GM18519 (cell line): ENCODE measurements at regions not wholly inside any gene's neighbourhood (a gene's known extent, or its start where the extent isn't known, plus 50 kb on each side); places are given as distances from the start of the nearest gene placed in this dataset.
"Not testable (repeated sequence)": the region's sequence is repeated elsewhere in the genome, so short reads cannot be mapped to it uniquely, and the experiment has no call there.

Experiments used
- ATAC-seq: cut with Tn5 transposase; IDR thresholded peaks from one replicate; pipeline ENCODE4 v1.9.1; 2021; ENCODE audit warnings: mild to moderate bottlenecking, moderate library complexity; ENCODE audit not compliant: unreplicated experiment, low FRiP score

DNA sequence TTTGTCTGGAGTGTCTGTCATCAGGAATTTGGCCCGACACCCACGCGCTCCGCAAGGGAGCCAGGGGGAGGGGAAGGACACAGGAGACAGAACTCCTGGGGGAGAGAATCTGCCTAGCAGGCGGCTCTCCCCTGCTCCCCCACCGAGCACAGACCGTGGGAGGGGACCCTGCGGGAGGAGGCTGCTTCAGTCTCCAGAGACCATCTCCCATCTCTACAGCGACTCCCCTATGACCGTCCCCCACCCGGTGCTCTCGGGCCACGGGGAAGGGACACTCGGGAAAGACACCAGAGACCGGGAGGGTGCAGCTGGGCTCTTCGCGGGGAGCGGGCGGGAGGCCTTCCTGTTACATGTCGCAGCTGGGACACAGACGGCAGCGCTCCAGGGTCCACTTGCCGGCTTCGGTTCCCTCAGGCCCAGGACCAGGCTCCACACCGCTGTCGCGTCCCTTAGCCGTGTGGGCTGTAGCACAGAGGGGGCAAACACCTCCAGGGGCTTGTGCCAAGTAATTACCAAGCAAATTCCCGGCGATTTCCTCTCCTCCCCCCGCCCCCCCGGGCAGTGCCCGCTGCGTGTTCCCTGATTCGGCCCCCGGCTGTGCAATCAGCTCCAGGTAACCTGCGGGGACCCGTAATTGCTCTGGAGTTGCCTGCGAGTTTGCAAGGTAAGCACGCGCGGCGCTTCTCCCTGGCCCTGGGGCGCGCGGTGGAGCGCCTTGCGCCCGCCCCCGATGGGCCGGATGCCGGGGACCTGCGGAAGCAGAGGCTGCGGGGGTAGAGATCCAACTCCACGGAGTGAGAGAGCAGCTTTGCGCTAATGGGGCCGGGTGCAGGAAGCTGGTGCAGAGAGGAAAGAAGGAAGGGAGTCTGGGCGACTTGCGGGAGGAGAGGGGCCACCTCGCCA lies 155.1 kb upstream of the CADM1 start:
- no peak for ATAC-seq

DNA sequence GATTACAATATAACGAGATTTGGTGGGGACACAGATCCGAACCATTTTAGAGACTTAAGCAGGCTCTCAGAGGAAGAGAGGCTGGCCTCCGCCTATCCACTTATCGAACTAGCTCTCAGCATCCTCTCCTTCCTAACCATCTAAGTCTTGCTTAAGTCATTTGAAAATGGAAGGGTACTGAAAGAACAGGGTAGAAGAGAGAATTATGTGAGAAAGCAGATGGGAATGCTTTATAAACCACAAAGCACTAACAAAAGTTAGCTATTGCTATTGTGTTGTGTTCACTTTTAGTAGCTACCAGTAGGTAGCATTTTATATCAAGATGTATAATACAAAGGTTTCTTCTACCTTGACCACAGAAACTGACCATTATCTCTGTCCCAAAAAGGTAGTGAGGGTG lies 153.4 kb upstream of the CADM1 start:
- no peak for ATAC-seq

DNA sequence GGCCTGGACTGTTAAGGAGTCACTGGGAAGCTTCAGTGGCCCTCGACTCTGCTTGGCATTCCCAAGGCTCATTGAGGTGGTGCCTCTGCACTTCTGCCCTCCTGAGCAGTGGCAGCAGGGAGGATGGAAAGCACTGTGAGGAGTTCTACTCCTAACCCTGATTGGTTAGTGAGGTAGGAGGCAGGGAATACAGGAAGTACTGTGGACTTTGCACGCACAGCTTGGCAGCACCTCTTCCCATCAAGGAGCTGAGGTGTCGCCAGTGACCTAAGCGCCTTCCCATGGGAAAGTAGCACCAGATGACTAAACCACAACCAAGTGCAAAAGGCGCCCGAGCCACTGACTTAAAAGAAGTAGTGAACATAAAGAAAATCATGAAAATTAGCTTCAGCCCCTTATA lies 152.5 kb upstream of the CADM1 start:
- ATAC-seq = no peak

DNA sequence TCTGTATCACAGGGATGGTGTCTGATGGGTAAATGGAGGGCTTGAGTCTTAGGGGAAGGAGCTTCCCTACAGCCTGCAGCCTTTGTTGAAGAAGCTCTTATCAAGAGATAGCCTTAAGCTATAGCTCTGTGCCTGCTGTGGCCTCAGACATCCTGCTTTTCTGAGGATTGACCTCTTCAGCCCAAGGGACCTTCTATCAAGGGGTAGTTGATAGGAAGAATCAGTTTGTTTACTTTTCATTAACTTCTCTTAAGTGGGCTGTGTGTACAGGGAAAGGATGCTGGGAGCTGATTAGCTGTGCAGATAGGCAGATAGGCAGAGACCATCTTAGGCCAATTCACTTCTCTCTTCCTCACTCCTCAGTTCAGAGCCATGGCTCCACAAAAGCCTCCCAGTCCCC lies 151.8 kb upstream of the CADM1 start:
- ATAC-seq = no peak

DNA sequence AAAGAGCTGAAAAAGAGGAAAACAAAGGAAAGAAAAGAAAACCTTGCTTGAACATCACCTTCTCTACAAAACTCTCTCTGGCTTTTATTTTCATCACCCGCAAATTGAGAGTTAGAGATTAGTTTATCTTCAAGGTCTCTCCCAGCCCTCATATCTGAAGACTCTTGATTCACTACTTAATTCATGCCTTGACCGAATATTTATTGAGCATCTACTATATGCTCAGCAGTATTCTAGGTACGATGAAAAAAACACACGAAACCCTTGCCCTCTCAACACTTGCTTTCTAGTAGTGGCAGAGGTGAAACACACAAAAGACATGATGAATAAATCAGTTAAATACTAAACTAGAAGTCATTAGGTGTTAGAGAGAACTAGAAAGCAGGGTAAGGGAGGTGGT lies 150.6 kb upstream of the CADM1 start:
- ATAC-seq = no peak

DNA sequence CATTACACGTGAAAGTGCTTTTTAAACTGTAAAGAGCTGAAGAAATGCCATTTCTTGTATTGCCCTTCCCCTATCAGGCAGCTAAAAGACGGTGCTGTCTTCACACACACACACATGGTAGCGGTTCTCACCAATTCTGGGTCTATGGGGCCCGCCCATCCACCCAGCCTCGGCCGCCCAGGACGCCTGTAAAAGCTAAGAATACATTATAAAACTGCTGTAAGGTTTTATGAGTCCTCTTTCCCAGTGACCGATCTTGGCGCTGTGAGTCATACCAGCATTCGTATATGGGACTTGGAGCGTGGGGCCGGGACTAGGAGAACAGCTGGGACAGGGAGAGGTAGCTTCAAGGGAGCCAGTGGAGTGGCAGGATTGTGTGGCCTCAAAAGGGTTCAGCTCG lies 149.7 kb upstream of the CADM1 start:
- ATAC-seq = no peak

DNA sequence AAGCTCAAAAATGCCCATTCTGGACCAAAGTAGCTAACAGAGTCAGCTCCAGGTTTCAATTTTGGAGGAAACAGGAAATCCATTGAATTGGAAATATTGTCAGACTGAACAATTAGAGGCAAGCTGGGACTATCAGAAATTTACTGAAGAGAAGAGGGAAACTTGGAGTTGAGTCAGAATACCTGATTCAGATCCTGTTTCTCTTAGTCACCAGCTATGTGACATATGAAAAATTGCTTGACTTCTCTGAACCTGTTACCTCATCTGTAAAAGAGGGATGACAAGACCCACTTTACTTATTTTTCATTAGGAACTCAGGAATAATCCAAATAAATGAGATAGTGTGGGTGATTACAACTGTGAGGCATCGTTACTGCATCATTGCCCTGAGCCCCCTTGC lies 148.9 kb upstream of the CADM1 start:
- ATAC-seq = no peak

DNA sequence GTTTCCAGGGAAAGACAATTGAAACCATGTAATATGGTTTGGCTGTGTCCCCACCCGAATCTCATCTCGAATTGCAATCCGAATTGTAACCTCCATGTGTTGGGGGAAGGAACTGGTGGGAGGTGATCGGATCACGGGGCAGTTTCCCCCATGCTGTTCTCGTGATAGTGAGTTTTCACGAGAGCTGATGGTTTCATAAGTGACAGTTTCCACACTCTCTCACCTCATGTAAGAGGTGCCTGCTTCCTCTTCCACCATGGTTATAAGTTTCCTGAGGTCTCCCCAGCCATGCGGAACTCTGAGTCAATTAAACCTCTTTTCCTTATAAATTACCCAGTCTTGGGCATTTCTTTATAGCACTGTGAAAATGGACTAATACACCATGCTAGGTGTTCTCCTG lies 148.3 kb upstream of the CADM1 start:
- no peak for ATAC-seq

DNA sequence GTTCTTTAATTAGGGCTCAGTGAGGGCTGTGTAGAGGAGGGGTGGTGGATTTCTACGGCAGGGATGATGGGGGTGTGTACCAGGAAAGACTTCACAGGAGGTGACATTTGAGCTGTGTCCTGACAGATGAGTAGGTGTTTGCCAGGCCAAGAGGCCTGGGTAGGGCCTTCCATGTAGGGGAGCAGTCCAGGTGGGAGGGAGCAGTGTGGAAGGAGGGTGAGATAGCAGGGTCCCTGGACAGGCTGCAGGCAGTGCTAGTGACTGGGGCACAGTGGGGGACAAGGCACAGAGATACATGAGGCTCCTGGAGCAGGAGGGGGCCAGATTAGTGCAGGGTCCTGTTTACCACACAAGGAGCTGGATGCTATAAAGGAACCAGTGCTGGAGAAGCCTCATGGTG lies 147.9 kb upstream of the CADM1 start:
- no peak for ATAC-seq

DNA sequence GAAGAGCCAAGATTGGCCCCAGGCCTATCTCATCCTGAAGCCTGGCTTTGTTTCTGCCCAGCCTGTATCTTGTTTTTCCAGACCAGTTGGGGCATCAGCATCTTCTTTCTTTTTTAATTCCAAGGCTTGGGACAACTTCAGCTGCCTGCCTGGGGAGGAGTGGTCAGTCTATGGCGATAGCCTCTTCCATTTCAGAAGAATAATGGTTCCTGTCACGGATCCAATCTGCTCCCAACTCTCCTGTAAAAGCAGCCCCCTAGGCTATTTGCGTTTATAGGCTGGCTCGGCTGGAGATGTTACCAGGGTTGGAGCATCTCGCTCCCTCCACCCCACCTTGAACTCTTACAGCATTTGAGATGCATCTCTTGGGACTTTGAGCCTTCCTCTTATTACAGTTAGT lies 145.2 kb upstream of the CADM1 start:
- ATAC-seq = no peak

DNA sequence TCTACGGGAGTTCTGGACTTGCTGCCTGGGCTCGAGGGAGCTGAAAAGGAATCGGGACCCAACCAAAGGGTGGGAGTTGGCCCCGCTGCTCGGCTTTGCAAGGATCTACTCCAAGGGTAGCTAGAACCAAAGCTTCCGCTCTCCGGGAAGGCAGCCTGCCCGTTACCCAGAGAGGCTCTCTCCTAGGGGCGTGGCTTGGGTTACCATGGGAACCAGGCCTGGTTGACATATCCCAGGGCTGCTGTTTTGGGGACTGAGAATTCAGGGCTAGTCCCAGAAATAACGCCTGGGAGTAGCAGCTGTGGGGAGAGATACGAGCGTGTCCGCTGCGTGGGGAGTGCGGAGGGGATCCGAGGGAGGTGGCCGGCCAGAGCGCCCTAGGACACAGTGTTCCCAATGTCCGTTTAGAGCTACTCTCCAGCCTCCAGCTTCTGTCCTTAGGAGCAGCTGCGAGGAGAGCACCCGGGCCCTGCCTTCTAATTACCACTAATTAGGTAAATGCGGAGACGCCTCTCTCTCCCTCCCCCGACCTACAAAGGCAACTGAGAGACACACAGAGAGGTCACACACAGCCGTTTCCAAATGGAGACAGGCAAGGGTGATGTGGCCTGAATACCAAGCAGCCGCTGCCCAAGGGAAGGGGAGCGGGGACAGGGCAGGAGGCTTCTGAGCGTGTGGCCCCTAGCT lies 141.6 kb upstream of the CADM1 start:
- ATAC-seq = no peak

DNA sequence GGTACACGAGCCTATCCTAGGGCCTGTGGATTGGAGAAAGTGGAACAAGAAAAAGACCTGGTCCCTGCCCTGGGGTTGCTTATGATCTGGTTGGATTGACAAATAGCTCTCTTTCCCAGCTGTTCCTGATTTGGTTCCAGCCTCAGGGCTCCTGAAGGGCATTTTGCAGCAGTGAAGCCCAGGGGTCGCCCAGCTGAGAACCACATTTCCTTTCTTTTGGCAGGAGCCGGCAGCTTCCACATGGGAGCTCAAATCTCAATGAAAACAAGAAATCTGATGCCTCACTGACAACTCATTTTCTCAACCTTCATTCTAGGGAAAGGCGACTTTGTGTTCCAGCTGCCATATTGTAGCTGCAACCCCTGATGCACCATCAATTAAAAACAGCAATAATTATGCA lies 140.6 kb upstream of the CADM1 start:
- ATAC-seq = no peak

DNA sequence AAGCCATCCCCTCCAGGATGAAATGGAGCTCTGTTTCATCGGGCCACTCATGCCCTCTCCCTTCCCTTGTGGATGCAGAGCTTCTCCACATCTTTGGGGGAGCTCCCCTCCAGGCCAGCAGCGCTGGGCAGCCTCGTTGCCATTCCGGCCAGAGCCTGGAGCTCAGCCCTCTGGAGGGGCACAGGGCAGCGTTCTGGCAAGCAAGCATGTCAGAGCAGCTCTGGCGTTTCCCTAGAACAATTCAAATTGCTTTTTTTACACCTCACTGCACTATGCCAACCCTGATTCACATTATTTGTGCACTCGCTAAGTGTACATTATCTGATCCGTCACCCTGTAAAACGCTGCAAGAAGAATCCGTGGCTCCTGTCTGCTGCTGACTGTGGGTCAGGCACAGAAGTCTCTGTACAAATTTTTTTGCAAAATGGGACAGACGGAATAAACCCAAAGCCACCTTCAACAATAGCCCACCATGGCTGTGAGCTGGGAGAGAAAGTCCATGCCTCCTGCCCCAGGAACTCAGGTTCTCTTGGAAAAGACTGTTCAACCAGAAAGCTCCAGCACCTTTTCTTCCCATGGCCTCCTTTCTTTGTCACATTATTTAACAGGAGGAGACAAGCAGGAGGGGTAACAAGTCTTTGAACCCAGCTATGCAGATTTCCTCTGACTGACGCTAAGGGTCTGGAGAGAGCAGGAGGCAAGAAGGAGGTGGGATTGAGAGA lies 139.5 kb upstream of the CADM1 start:
- no peak for ATAC-seq

DNA sequence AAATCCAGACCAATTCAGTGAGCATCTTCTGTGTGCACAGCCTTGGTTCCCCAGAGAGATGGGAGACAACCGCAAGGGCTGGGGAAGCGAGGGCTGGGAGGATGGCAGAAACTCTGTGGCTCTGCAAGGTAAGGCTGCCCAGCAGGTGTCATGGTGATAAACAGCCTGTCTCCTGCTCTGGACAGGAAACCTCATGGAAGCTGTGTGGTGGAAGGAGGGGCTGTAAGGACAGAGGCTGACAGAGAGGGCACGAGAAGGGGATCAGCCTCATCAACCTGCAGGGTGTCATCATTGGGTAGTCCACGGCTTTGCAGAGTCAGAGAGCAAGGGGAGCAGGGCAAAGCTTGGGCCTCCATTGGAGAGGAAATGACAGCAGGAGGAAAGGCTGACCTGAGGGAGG lies 138.4 kb upstream of the CADM1 start:
- no peak for ATAC-seq

DNA sequence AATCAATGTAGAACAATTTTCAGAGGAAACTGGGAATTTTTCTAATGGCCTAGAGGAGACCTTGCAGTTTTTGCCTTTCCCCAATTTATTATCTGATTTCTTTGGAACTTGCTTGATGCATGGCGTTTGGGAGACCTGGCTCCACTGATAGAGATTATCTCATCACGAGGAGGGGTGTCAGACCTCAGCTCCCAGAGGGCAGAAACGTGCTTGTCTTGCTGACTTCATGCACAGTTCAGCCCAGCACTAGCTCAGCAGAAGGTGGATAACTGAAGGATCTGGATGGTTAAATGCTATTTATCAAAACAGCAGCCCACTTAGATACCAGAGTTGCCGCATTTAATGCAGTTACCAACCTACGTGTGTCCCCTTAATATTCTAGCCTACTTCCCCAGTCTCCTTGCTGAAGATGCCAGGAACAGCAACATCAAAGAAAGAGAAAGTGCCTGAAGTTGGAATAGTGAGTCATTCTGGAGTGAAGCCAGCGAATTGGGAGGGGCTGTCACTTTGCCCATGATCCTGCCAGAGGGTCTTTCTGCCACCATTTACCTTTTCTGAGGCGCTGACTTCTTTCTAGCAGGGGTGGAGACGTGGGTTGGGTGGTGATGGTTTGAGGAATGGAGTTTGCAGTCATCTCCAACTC lies 133.5 kb upstream of the CADM1 start:
- ATAC-seq = no peak

DNA sequence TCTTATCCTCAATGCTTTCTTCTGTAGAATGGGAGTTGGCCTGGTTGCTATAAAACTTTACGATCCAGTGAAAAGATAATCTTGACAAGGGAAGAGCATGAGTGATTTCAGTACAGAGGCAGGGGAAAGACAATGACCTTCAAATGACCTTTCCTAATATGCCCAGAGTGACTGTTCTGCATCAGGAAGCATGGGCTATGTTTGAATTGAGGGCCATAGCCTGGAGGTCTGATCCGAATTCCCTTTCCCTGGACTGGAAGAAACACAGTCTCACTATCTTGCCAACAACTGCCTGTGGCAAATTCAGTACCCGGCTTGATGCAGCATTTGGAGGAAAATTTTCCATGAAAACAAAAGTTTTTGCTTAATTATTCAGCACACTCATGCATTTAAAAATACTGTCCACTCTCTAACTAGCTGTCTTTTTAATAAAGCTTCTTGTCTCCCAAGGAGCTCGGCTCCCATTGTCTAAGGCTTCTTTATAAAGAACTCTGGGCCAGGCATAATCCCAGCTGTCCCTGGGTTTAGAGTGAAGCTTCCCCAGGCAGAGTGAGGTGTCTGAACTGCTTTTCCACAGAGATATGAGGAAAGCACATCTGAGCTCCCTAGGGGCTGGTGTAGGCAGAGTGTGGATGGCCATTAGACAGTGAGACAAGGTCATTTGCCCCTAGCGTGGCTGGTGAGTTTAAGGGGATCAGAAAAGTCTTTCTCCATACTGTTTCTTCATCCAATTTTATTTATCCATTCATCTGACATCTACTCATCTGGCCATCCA lies 132.7 kb upstream of the CADM1 start:
- ATAC-seq = no peak

DNA sequence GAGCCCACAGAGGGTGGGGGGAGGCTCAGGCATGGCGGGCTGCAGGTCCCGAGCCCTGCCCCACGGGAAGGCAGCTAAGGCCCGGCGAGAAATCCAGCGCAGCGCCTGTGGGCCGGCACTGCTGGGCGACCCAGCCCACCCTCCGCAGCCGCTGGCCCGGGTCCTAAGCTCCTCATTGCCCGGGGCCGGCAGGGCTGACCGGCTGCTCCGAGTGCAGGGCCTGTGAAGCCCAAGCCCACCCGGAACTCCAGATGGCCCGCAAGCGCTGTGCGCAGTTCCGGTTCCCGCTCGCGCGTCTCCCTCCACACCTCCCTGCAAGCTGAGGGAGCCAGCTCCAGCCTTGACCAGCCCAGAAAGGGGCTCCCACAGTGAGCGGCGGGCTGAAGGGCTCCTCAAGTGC lies 129.8 kb upstream of the CADM1 start:
- ATAC-seq = not testable (repeated sequence)

DNA sequence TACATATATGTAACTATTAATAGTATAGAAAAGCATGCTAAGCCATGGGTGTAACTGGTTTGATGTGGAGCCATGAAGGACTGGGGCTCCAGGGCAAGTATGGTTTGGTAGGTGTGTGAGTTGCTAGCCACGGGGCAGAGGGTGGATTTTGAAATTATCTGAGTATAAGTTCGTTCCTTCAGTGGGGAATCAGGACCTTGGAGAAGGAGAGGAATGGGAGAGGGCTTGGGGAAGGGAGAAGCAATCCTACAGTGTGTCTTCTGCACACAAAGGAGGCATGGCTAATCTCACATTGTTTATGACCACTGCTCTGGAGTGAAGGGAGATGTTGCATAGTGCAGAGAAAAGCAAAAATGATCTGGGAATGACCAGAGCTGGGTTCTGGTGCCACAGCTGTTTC lies 127.8 kb upstream of the CADM1 start:
- ATAC-seq = no peak

DNA sequence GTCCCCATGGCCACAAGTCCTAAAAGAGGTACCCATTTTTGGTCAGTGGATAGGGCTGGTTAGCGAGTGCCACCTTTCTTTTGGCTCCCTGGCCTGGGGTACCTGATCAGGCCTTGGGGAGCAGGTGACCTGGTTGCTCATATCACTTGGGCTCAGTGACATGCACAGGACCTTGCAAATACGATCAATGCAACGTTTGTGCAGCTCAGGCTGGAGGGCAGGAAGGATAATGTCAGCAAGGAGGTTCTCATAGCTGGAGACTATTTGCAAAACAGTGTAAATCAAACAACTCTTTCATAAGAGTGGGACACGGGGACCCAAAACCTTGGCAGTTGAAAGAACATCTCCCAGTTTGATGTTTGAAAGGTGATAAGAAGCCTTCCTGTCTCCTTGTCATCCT lies 127.4 kb upstream of the CADM1 start:
- no peak for ATAC-seq

DNA sequence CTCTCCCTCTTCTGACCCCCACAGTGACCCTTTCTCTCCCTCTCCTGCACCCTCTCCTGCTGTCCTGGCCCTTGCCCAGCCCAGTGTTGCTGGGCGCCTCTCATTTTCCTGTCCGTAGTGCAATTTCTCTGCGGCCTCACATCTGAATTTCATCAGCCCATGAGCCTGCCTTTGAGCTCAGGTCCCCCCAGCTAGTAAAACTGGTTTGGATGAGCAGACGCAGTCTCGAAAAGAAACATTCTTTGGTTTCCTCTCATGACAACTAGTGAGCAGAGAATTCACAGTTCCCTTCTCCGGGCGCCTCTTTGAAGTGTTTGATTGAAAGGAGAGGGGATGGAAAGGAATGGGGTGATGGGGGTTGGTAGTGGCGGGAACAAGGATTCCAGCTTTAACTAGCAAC lies 126.0 kb upstream of the CADM1 start:
- ATAC-seq = no peak
